GM12864 (cell line): ENCODE measurements at regions not wholly inside any gene's neighbourhood (a gene's known extent, or its start where the extent isn't known, plus 50 kb on each side); places are given as distances from the start of the nearest gene placed in this dataset.
A peak's percentile ranks its signal among the peaks of the same experiment; 100 is the strongest.

ENCODE experiments used
- DNase-seq: peaks from one replicate; pipeline ENCODE4 v3.0.0-alpha.2; 2011; ENCODE audit warnings: low read depth
- H3K4me3 ChIP-seq: 2 replicates; pipeline ENCODE4 v1.5.1; 2011; ENCODE audit warnings: mild to moderate bottlenecking, low read depth, low read length, control low read depth
- CTCF ChIP-seq: IDR thresholded peaks from 2 replicates; pipeline ENCODE4 v1.5.1; 2011; ENCODE audit warnings: low read depth, mild to moderate bottlenecking, moderate library complexity, low read length, control low read depth, inconsistent platforms; ENCODE audit errors: missing control alignments

DNA sequence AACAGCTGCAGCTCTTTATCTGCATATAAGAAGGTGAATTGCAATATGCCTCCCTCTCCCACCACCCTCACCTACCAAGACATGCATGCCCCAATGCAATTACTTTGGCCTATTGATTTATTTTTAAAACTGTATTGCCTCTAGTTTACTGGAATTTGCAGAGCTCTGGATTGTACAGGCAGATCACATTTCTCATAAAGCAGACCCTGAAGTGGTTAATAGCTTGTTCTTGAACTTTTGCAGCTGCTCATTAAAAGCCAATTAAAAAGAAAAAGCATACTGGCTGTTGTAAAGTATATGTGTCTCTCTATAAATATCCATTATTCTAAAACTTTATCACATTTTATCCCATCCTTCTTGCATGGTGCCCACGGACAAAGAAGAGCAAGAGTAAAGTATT lies 221.5 kb upstream of the TOPAZ1 start:
- DNase-seq: no peak
- no peak overlapping the region for H3K4me3 ChIP-seq
- TF ChIP-seq CTCF: no peak

GRCh38 chr3:44021651-44022594 lies 219.8 kb upstream of the TOPAZ1 start:
- DNase-seq: no peak
- H3K4me3 ChIP-seq: peak overlapping the region; percentile 50
- no peak for TF ChIP-seq CTCF

- no peak for DNase-seq
- no peak for TF ChIP-seq CTCF
- H3K4me3 ChIP-seq: no peak overlapping the region
Measured at GRCh38 chr3:44023961-44024593, 217.6 kb upstream of the TOPAZ1 start.

- TF ChIP-seq CTCF: no peak
- DNase-seq: no peak
- H3K4me3 ChIP-seq: no peak overlapping the region
Measured at GRCh38 chr3:44026220-44026865, 215.3 kb upstream of the TOPAZ1 start.

DNA sequence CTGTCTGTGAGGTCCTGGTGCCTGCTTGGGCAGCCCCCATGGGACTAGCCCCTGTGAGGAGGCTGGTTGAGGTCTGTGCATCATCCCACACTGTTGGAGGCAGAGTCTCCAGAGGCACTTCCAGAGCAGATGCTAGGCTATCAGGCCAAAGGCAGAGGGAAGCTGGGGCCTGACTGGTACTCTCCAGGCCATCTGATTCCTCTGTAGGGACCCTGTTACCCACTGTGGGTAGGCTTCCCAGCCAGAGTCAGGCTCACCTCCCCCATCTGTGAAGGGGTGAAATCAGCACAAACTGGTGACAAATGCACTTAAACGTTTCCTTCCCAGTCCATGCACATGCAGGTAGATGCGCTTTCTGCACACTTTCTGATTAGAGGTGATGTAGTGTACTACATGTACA lies 212.6 kb upstream of the TOPAZ1 start:
- H3K4me3 ChIP-seq: no peak overlapping the region
- DNase-seq: no peak
- no peak for TF ChIP-seq CTCF

DNA sequence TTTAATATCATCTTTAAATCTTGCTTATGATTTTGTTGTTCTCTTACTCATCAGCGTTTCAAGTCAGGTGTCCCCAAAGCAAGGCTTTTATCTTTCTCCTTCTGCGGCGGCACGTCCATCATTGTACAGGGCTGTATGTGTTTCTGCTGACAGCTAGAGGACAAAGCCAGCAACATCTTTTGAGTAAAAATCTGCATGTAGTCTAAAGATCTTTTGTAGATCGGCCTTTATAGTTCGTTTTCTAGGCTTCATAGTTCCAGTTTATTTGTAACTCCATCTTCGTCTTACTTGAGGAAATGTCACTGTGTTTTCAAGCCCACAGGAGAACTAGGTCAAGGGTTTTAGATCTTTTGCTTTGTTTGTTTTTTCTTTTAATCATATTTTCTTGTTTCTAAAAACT lies 211.4 kb upstream of the TOPAZ1 start:
- DNase-seq: no peak
- TF ChIP-seq CTCF: no peak
- H3K4me3 ChIP-seq: no peak overlapping the region
